Stimulated activated effector memory CD8-positive, alpha-beta T cell treated with anti-CD3 and anti-CD28 coated beads, Interleukin-12 subunit alpha, Interleukin-12 subunit beta, amount 100 ng/mL, for 72 hours (primary cell): ENCODE measurements at regions not wholly inside any gene's neighbourhood (a gene's known extent, or its start where the extent isn't known, plus 50 kb on each side); places are given as distances from the start of the nearest gene placed in this dataset.
A peak's percentile ranks its signal among the peaks of the same experiment; 100 is the strongest.

Source experiments
- ATAC-seq: fragments of 150-1000 bp; cut with Tn5 transposase; 2 replicates; pipeline ENCODE4 v1.10.0; 2021
- DNase-seq, 2 donors: peaks; one replicate each; pipeline ENCODE4 v3.0.0; 2021 to 2022; ENCODE audit warnings: low spot score in 2 of 2
- H3K27ac Mint-ChIP-seq: one replicate; pipeline ENCODE4 v1.8.0; 2022; ENCODE audit warnings: mild to moderate bottlenecking, mixed read lengths
- H3K36me3 Mint-ChIP-seq: one replicate; pipeline ENCODE4 v1.8.0; 2022; ENCODE audit warnings: mild to moderate bottlenecking, mixed read lengths
- H3K4me1 Mint-ChIP-seq: one replicate; pipeline ENCODE4 v1.8.0; 2022; ENCODE audit warnings: mixed read lengths
- H3K4me3 Mint-ChIP-seq: one replicate; pipeline ENCODE4 v1.8.0; 2022; ENCODE audit warnings: mild to moderate bottlenecking, mixed read lengths
- H3K9me3 Mint-ChIP-seq: one replicate; pipeline ENCODE4 v1.8.0; 2022; ENCODE audit warnings: mixed read lengths

DNA sequence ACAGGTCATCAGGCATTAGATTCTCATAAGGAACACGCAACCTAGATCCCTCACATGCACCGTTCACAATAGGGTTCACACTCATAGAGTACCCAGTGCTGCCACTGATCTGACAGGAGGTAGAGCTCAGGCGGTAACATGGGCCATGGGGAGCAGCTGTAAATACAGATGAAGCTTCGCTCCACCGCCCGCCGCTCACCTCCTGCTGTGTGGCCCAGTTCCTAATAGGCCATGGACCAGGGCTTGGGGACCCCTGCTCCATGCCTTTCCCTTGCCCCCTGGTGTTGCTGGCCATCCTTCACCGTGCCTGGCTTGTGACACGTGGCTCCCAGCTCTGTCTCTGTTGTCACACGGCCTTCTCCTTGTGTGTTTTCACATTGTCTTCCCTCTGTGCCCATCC, 171.1 kb upstream of the JARID2 start:
- Mint-ChIP-seq H3K36me3 (no peaks in the 10 kb centered on the region), H3K4me1 (no peaks in the 10 kb centered on the region), H3K27ac (no peak overlapping the region), H3K9me3 (no peaks in the 10 kb centered on the region), H3K4me3 (no peak overlapping the region)
- ATAC-seq (no peak), DNase-seq (no peak)

DNA sequence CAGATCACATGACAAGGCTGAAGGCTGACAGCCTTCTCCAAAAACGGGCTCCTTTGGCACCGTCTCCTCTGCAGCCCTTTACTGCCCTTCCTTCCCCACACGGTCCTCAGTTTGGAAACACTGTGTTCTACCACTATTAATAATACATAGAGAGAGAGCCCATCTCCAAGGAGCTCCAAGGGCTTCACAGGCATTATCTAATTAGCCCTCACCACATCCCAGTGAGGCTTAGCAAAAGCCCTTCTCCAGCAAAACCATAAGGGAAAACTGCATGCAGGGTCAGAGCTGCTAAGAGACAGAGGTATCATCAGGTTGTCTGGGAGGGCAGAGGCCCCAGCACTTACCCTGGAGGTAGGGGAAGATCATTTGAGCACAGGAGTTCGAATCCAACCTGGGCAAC, 169.3 kb upstream of the JARID2 start:
- no peaks in the 10 kb centered on the region for H3K36me3 Mint-ChIP-seq
- H3K9me3 Mint-ChIP-seq, result no peaks in the 10 kb centered on the region
- H3K4me3 Mint-ChIP-seq, result no peak overlapping the region
- no peak overlapping the region for H3K27ac Mint-ChIP-seq
- no peak for ATAC-seq
- no peaks in the 10 kb centered on the region for H3K4me1 Mint-ChIP-seq
- DNase-seq, result no peak

DNA sequence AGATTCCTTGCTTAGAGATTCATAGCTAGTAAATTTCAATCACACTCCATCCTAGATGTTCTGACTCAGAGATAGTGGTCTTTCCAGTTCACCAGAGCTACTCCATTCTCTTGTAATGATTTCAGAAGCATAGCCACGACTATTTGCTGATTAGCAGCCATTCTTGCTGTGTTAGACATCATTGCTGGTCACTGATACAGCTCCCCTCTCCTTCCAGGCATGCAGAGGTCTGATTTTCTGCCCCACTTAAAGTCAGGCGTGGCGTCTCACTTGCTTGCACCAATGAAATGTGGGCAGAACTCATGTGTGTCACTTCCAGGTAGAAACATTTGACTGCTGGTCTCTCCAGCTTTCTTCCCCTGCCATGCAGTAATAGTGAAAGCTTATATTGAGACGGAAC, 168.9 kb upstream of the JARID2 start:
- DNase-seq, result no peak
- Mint-ChIP-seq H3K27ac (peak overlapping the region; percentile 44), H3K36me3 (no peaks in the 10 kb centered on the region), H3K4me1 (no peaks in the 10 kb centered on the region), H3K9me3 (no peaks in the 10 kb centered on the region), H3K4me3 (no peak overlapping the region)
- no peak for ATAC-seq

DNA sequence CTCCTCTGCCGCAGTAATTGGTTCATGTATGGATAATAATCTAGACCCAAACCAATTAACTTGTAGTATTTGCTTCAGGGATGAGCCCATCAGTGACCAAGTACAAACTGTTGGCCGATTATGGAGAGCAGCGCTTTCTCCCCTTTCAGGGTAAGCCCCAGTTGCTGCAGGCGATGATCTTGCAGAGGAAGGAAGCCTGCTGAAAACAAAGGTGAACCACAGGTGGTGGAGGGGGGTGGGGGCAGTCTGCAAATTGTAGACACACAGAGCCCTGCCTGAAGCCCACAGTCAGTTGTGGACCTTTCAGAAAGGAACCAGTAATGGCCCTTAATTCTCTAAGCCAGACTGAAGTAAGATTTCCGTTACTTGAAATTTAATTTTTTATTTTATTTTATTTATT, 167.9 kb upstream of the JARID2 start:
- H3K4me1 Mint-ChIP-seq, result no peaks in the 10 kb centered on the region
- H3K36me3 Mint-ChIP-seq, result no peaks in the 10 kb centered on the region
- DNase-seq, result no peak
- no peaks in the 10 kb centered on the region for H3K9me3 Mint-ChIP-seq
- H3K27ac Mint-ChIP-seq, result no peak overlapping the region
- ATAC-seq, result no peak
- H3K4me3 Mint-ChIP-seq, result no peak overlapping the region

DNA sequence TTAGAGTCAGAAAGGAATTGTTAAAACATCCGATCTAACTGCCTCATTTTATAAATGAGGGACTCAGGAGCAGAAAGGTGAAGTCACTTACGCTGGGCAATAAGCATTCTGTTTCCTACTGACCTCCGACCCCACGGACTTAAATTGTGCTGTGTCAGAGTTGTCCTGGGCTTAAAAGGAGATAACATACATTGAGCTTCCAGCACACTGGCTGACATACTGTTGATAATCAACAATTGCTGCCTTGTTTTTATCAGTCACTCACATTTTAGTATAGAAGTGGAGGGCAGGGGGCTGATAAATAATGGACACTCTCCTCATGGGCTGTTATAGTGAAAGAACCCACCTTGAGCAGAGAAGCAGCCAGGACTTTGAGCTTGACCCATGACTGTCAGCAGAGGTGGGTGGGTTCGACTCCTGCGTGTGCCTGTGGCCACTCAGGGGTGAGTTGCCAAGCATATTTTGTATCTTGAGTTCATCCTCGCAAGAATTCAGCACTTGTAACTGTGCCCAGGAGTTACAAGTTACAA, 166.5 kb upstream of the JARID2 start:
- Mint-ChIP-seq H3K4me1 (no peaks in the 10 kb centered on the region), H3K27ac (no peak overlapping the region), H3K9me3 (no peaks in the 10 kb centered on the region), H3K36me3 (no peaks in the 10 kb centered on the region), H3K4me3 (no peak overlapping the region)
- DNase-seq, result no peak
- ATAC-seq, result no peak

DNA sequence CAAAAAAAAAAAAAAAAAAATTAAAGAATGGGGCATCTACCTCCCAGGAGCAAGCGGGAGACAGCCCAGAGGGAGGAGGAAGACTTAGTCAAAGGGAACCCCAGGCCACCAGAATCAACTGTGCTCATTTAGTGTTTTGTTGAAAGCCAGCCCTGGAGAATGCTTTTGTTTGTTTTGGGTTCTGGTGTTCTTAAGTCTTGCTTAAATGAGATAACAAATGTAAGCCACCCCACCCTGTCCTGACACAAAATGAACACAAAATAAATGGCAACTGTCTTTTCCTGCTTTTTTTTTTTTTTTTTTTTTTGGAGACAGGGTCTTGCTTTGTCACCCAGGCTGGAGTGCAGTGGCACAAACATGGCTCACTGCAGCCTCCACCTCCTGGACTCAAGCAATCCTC, 165.0 kb upstream of the JARID2 start:
- DNase-seq (no peak), ATAC-seq (no peak)
- Mint-ChIP-seq H3K36me3 (no peaks in the 10 kb centered on the region), H3K4me1 (no peaks in the 10 kb centered on the region), H3K4me3 (no peak overlapping the region), H3K27ac (no peak overlapping the region), H3K9me3 (no peaks in the 10 kb centered on the region)

DNA sequence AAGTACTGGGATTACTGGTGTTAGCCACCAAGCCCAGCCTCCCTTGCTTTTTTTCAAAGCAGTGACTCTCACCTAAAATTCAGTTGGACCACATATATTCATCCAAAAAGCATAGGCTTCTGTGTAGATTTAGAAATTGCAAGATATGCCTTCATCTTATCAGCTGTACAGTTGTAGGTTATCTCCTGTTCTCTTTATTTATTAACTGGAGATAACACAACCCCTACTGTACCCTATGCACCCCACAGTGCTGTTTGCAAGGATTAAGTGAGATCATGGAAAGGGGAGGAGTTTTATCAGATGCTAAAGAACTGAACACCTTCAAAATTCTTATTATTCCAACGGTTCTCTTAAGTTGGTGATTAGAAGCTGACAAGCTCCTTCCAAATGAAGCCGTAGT, 164.4 kb upstream of the JARID2 start:
- no peak for ATAC-seq
- no peak overlapping the region for H3K4me3 Mint-ChIP-seq
- no peaks in the 10 kb centered on the region for H3K36me3 Mint-ChIP-seq
- no peak for DNase-seq
- no peaks in the 10 kb centered on the region for H3K9me3 Mint-ChIP-seq
- no peaks in the 10 kb centered on the region for H3K4me1 Mint-ChIP-seq
- H3K27ac Mint-ChIP-seq, result no peak overlapping the region

DNA sequence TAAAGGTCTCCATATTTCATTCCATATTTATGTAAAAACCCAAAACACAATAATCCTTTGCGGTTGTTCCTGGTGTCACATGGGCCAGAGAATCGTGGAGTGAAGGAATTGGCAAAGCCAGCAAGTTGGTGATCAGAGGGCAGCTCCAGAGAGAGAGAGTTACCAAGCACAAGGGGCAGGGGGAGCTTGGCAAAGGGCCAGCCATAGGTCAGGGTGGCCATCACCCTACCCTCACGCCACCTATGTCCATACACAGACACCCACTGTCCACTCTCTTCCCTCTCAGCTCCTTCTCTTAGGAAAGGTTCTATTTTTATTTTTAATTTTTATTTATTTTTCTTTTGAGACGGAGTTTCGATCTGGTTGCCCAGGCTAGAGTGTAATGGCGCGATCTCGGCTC, 163.2 kb upstream of the JARID2 start:
- Mint-ChIP-seq H3K27ac (no peak overlapping the region), H3K4me1 (no peaks in the 10 kb centered on the region), H3K9me3 (no peaks in the 10 kb centered on the region), H3K36me3 (no peaks in the 10 kb centered on the region), H3K4me3 (no peak overlapping the region)
- DNase-seq (no peak), ATAC-seq (no peak)

DNA sequence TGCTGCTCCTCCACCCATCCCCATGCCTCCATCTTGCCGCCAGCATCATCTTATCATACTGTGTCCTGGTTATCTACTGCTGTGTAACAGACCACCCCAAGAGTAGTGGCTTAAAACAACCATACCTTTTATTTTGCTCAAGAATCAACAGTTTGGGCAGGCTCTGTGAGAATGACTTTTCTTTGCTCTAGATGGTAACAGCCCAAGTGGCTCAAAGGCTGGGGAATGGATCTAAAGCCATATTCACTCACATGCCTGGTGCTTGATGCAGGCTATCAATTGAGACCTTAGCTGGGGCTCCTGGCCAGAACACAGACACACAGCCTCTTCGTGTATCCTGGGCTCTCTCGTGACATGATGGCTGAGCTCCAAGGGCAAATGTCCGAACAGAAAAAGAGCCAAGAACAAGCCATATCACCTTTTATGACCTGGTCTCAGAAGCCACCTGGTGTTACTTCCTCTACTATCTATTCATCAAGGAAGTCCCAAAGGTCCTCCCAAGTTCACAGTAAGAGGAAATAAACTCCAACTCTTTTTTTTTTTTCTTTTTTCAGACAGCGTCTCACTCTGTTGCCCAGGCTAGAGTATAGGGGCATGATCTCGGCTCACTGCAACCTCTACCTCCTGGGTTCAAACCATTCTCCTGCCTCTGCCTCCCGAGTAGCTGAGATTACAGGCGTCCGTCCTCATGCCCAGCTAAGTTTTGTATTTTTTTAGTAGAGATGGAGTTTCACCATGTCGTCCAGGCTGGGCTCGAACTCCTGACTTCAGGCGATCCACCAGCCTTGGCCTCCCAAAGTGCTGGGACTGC, 159.3 kb upstream of the JARID2 start:
- Mint-ChIP-seq H3K36me3 (no peaks in the 10 kb centered on the region), H3K4me3 (no peak overlapping the region), H3K9me3 (no peaks in the 10 kb centered on the region), H3K4me1 (no peaks in the 10 kb centered on the region), H3K27ac (no peak overlapping the region)
- ATAC-seq, result no peak
- no peak for DNase-seq

DNA sequence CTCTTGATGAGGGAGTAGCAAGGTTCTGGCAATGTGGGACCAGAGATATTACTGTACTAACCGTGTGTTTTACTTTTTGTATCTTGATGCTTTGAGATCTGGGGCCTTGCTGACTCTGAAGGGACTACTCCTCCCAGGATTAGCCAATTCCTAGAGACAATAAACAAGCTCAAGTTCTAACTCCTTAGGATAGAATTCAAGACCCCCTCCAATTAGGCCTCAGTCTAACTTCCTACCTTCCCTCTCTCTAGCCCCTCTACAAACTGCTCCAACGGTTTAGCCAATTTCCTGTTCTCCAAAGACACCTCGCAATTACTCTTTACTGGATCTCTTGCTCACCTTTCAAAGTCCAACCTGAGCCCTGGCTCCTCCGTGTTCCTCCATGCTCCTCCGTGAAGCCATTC, 158.7 kb upstream of the JARID2 start:
- H3K4me3 Mint-ChIP-seq, result no peak overlapping the region
- H3K4me1 Mint-ChIP-seq, result no peaks in the 10 kb centered on the region
- no peaks in the 10 kb centered on the region for H3K36me3 Mint-ChIP-seq
- no peak overlapping the region for H3K27ac Mint-ChIP-seq
- ATAC-seq (no peak), DNase-seq (no peak)
- no peaks in the 10 kb centered on the region for H3K9me3 Mint-ChIP-seq

DNA sequence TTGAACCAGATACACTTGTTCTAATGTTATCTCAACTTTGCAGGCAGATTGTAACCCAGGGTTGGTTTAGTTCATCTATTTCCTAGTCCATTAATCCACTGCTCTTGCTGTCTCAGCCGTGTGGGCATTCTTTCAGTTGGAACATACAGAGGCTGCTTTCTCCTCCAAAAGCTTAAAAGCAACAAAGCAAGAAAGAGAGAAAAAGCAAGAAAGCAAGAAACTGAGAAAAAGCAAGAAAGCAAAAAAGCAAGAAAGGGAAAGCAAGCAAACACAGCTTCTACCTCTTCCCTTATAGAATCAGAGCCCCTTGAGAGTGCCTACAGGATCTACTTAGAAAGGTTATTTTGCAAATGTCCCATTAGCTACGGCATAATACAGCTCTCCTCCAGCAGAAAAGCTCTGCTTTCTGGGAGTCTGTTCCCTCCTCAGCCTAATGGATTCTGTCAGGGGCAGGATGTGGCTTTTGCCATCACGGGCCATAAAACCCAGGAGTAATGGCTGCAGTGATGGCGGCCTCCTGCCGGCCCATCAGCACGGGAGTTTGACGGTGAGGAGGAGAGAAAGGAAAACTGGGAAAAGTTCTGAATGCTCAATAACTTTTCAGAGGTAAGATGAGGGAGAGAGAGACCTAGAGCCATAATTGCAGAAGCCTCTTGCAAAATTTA, 156.8 kb upstream of the JARID2 start:
- Mint-ChIP-seq H3K27ac (no peak overlapping the region), H3K4me3 (no peak overlapping the region), H3K4me1 (no peaks in the 10 kb centered on the region), H3K36me3 (no peaks in the 10 kb centered on the region), H3K9me3 (no peaks in the 10 kb centered on the region)
- ATAC-seq, result no peak
- DNase-seq, result no peak

DNA sequence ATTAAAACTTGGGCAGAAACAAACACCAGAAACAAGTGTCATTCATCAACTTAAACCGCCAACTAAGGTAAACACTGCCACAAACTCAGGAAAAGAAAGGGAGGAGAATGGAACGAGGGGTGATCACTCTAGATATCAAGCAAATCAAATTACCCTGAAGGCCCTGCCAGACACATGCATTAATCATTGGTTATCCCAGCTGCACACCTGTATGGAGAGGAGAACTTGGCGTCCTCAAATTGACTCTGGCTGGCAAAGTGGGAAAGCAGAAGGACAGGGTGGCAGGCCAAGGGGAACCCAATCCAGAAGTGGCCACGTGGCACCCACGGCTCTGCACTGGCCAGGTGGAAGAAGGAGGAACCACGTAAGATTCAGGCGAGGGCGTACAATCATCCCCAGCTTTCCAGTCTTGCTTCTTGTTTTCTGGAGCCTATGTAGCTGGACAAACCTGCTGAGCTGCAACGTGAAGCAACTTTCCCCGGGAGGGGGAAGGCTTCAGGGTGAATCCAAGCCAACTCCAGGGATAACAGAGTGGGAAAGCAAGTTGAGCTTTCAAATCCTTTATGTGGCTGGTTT, 156.2 kb upstream of the JARID2 start:
- Mint-ChIP-seq H3K9me3 (no peaks in the 10 kb centered on the region), H3K4me1 (no peaks in the 10 kb centered on the region), H3K27ac (no peak overlapping the region)

DNA sequence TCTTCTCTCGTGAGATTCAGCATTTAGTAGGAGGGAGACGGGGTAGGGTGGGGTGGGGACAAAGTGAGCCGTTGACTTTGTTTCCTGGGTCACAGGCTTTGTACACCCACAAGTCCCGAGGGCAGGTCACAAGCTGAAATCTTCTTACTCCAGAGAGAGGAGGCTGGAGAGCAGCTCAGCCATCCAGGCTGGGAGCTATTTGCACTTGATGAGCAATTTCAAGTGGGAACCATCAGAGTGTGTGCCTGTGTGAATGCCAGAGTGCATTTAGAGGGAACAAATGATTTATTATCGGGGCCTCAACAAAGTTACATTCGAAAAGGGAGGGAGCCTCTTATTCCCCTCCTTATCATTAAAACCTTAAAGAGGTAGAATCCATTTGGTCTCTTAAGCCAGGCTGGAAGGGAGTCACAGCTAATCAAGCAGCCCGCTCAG, 155.7 kb upstream of the JARID2 start:
- no peaks in the 10 kb centered on the region for H3K4me1 Mint-ChIP-seq
- no peaks in the 10 kb centered on the region for H3K9me3 Mint-ChIP-seq
- no peaks in the 10 kb centered on the region for H3K36me3 Mint-ChIP-seq
- no peak overlapping the region for H3K27ac Mint-ChIP-seq
- DNase-seq (no peak), ATAC-seq (no peak)
- H3K4me3 Mint-ChIP-seq, result no peak overlapping the region

More for the DNA sequence above, 156.2 kb upstream of the JARID2 start:
- no peak for ATAC-seq
- Mint-ChIP-seq H3K36me3 (no peaks in the 10 kb centered on the region), H3K4me3 (no peak overlapping the region)
- no peak for DNase-seq

DNA sequence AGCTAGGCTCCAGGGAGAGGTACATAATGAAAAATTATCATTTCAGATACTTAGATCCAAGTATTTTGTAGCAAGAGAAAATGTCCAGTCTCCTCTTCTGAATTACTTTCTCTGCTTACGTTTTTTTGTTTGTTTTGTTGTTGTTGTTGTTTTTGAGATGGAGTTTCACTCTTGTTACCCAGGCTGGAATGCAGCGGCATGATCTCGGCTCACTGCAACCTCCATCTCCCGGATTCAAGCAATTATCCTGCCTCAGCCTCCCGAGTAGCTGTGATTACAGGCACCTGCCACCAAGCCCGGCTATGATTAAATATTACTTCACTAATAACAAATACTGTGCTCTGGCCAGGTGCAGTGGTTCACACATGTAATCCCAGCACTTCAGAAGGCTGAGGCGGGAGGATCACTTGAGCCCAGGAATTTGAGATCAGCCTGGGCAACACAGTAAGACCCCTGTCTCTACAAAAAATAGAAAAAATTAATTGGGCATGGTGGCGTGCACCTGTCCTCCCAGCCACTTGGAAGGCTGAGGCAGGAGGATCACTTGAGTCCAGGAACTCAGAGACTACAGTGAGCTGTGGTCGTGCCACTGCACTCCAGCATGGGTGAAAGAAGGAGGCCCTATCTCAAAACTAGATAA, 155.0 kb upstream of the JARID2 start:
- Mint-ChIP-seq H3K36me3 (no peaks in the 10 kb centered on the region), H3K4me3 (no peak overlapping the region), H3K9me3 (no peaks in the 10 kb centered on the region), H3K27ac (no peak overlapping the region), H3K4me1 (no peaks in the 10 kb centered on the region)
- no peak for ATAC-seq
- no peak for DNase-seq

DNA sequence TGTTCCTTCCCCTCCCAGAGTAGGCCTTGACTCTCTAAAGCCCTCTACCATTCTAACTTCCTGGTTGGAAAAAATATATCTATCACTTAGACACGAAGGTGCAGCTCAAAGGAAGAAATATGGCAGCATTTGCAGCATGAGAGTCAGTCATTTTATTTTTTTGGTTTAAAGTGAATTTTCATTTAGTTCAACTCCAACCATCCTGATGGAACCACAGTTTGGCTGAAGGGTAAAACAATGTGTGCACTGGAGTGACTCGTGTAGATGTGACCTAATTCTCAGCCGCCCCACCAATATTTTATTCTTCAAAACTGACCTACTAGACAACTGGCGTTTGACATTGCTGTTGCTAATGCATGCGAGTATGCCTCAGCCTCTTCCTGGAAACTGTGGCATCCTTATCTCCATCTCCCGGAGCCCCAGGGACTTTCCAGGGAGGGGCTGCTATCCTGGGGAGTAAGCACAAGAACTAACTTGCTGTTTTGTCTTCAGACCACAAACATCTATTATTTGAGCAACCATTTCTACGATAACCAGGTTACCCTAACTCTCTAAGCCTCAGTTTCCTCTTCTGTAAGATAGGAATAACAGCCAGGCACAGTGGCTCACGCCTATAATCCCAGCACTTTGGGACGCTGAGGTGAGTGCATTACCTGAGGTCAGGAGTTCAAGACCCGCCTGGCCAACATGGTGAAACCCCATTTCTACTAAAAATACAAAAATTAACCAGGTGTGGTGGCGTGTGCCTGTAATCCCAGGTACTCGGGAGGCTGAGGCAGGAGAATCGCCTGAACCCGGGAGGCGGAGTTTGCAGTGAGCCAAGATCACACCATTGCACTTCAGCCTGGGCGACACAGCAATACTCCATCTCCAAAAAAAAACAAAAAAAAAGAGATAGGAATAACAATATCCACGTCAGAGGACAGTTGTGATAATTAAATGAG, 148.7 kb upstream of the JARID2 start:
- no peaks in the 10 kb centered on the region for H3K36me3 Mint-ChIP-seq
- DNase-seq, result no peak
- H3K27ac Mint-ChIP-seq, result no peak overlapping the region
- H3K4me3 Mint-ChIP-seq, result no peak overlapping the region
- peaks cover 6% of the 10 kb centered on the region for H3K4me1 Mint-ChIP-seq
- no peaks in the 10 kb centered on the region for H3K9me3 Mint-ChIP-seq
- no peak for ATAC-seq
